AG08395 (cell line): ENCODE measurements at regions not wholly inside any gene's neighbourhood (a gene's known extent, or its start where the extent isn't known, plus 50 kb on each side); places are given as distances from the start of the nearest gene placed in this dataset.
"Not testable (repeated sequence)": the region's sequence is repeated elsewhere in the genome, so short reads cannot be mapped to it uniquely, and the experiment has no call there.

Source experiments
- DNase-seq: peaks from one replicate; pipeline ENCODE4 v3.0.0; 2012; ENCODE audit warnings: mixed read lengths, low spot score

GRCh38 chr14:85895603-85896002 is 365.7 kb downstream of the FLRT2 start:
- DNase-seq: no peak

GRCh38 chr14:85892251-85892650 is 362.3 kb downstream of the FLRT2 start:
- DNase-seq: no peak

GRCh38 chr14:85883966-85884365 is 354.0 kb downstream of the FLRT2 start:
- no peak for DNase-seq

GRCh38 chr14:85883101-85883500 is 353.2 kb downstream of the FLRT2 start:
- DNase-seq: no peak

- DNase-seq: no peak
These were observed 352.0 kb downstream of the FLRT2 start for GRCh38 chr14:85881935-85882334.

- no peak for DNase-seq
These were observed 348.9 kb downstream of the FLRT2 start for GRCh38 chr14:85878874-85879273.

GRCh38 chr14:85873006-85873405 is 343.1 kb downstream of the FLRT2 start:
- no peak for DNase-seq

GRCh38 chr14:85867450-85867849 is 337.5 kb downstream of the FLRT2 start:
- no peak for DNase-seq

- DNase-seq: no peak
These were observed 335.8 kb downstream of the FLRT2 start for GRCh38 chr14:85865701-85866100.

- DNase-seq: no peak
These were observed 328.7 kb downstream of the FLRT2 start for GRCh38 chr14:85858634-85859033.

GRCh38 chr14:85856430-85856829 is 326.5 kb downstream of the FLRT2 start:
- no peak for DNase-seq

GRCh38 chr14:85853996-85854526 is 324.1 kb downstream of the FLRT2 start:
- peak; percentile 5 for DNase-seq

- no peak for DNase-seq
These were observed 323.0 kb downstream of the FLRT2 start for GRCh38 chr14:85852906-85853305.

GRCh38 chr14:85852123-85852522 is 322.2 kb downstream of the FLRT2 start:
- DNase-seq: not testable (repeated sequence)

GRCh38 chr14:85830549-85830948 is 300.6 kb downstream of the FLRT2 start:
- not testable (repeated sequence) for DNase-seq

- not testable (repeated sequence) for DNase-seq
These were observed 299.7 kb downstream of the FLRT2 start for GRCh38 chr14:85829601-85830000.

GRCh38 chr14:85824526-85824925 is 294.6 kb downstream of the FLRT2 start:
- DNase-seq: no peak

- DNase-seq: no peak
These were observed 292.3 kb downstream of the FLRT2 start for GRCh38 chr14:85822236-85822635.

GRCh38 chr14:85817430-85817829 is 287.5 kb downstream of the FLRT2 start:
- no peak for DNase-seq

GRCh38 chr14:85813040-85813439 is 283.1 kb downstream of the FLRT2 start:
- DNase-seq: no peak

- no peak for DNase-seq
These were observed 281.4 kb downstream of the FLRT2 start for GRCh38 chr14:85811340-85811739.

- no peak for DNase-seq
These were observed 269.7 kb downstream of the FLRT2 start for GRCh38 chr14:85799668-85800067.

GRCh38 chr14:85798856-85799255 is 268.9 kb downstream of the FLRT2 start:
- no peak for DNase-seq

GRCh38 chr14:85793533-85793932 is 263.6 kb downstream of the FLRT2 start:
- DNase-seq: no peak

GRCh38 chr14:85789506-85789905 is 259.6 kb downstream of the FLRT2 start:
- no peak for DNase-seq
